ENCODE measurements at regions not wholly inside any gene's neighbourhood (a gene's known extent, or its start where the extent isn't known, plus 50 kb on each side); places are given as distances from the start of the nearest gene placed in this dataset.

DNA sequence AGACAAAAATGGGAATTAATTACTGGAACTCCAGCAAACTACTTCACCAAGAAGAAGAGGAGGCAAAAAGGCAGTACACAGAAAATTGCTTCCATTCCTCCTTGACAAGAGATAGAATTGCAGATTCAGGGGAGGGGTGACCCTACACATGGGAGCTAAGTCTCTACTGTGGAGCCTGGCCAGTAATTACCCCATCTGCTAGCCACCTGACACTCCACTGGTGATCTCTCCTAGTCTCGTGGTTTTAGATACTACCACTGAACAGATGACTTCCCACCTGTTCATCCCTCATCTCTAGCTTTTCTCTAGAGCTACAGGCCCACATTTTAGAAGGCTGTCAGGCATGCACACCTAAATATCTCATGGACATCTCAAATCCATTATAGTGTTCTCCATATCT lies 224.3 kb upstream of the NR2F2 start:
- DNase-seq = no peak

DNA sequence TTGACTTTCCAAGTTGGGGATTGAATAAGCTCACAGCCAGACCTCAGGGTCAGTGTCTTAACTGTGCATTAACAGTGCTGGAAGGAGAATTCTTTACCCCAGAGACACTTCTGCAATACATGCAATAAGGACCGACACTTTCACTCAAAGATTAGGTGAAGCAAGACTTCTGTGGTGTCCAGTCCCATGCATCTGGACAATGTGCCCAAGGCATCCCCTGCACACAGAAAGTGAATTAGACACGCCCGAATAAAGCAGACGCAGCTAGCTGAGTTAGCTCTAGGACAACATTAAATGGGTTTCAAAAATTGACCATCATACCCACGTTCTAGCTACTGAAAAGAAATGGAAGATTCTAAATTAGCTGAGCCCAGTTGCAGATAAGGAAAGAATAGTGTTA lies 223.9 kb upstream of the NR2F2 start:
- no peak for DNase-seq

DNA sequence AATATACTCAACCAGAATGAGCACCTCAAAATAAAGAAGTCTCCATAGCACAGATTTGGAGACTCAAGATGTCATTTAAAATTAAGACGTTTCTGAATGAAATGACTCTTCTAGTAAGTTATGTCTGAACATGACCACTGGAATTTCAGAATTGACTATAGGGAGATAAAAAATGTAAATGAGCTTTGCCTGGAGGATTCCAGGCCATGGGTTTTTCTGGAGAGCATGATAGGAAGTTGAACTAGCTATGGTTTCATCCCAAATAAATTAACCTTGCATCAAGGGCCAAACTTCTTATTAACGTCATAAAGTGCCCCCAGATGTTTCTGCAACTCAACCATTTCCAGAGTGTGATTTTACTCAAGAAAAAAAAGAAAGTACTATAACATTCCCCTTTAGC lies 222.6 kb upstream of the NR2F2 start:
- DNase-seq = no peak

DNA sequence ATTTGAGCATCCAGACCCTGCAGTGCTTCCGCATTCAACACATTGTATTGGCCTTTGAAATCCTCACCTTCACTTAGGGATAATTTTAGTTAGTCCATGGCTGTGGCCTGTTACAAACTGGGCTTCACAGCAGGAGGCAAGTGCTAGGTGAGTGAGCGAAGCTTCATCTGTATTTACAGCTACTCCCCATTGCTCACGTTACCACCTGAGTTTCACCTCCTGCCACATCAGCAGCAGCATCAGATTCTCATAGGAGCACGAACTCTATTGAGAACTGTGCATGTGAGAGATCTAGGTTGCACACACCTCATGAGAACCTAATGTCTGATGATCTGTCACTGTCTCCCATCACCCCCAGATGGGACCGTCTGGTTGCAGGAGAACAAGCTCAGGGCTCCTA lies 222.1 kb upstream of the NR2F2 start:
- no peak for DNase-seq

DNA sequence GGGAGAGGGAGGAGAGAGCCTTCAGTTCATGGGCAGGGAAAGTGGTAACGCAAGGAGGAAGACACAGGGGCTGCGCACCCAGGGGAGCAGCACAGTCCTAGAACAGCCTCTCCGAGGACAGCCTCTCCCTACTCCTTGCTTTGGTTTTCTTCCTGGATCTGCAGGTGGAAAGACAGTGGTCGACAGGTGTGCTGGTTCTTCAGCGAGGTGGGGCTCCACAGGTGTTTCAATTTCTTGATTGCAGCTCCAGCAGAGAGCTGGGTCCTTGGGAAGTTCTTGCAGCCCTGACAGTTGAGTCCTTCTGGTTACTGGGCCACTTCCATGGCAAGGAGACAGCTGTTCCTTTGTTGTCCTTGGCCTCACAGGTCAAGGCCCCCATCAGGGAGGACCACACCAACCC lies 220.7 kb upstream of the NR2F2 start:
- DNase-seq = no peak

DNA sequence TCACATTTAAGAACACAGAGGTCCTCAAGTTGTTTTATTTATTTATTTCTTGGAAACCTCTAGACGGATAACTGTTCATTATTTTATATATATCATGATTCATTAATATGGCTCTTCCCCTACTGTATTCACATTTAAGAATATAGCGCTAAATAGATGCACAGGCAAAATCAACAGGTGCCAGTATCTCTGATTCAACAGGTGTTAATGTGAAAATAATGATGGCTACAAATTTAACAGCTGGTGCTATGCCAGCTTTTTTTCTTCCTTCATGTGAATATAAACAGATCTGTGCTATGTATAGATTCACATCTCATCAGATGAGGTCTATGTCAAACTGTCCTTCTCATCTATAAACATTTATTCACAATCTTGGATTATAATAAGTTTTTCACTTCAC lies 218.5 kb upstream of the NR2F2 start:
- no peak for DNase-seq

DNA sequence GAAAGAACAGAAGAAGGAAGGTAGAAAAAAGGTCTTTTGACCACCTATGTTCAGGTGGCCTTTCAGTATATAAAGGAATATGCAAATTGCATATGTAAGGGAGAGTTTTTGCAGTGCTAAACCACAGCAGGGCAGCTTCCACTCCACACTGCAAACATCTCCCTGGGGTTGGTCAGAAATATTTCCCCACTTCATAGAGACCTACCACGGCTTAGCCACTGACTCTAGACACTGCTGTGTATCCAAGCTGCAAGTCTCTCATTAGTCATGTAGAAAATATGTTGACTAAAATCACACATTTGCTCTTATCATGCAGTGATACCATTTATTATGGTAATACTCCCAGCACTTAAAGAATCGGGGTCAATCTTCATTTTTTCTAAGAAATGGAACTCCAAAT lies 214.9 kb upstream of the NR2F2 start:
- DNase-seq = no peak

DNA sequence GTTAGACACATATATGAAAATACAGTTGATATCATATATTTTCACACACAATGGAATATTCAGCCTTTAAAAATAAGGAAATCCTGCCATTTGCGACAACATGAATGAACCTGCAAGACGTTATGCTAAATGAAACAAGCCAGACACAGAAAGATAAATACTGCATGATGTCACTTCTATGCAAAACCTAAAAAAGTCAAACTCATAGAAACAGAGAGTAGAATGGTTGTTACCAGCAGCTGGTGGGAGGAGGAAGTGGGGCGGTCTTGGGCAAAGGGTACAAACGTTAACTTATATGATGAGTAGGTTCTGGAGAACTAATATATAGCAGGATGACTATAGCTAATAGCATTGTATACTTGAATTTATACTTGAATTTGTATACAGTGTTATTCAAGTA lies 213.2 kb upstream of the NR2F2 start:
- no peak for DNase-seq

DNA sequence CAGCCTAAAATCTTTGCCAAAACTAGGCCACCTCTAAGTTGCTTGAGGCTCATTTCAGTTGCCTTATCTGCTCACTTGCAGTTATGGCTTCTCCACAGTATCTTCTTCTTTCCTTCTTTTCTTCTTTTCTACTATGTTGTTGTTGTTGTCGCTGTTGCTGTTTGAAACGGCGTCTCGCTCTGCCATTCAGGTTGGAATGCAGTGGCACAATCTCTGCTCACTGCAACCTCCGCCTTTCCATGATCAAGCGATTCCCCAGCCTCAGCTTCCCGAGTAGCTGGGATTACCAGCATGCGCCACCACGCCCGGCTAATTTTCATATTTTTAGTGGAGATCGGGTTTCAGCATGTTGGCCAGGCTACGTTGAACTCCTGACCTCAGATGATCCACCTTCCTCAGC lies 210.8 kb upstream of the NR2F2 start:
- no peak for DNase-seq

DNA sequence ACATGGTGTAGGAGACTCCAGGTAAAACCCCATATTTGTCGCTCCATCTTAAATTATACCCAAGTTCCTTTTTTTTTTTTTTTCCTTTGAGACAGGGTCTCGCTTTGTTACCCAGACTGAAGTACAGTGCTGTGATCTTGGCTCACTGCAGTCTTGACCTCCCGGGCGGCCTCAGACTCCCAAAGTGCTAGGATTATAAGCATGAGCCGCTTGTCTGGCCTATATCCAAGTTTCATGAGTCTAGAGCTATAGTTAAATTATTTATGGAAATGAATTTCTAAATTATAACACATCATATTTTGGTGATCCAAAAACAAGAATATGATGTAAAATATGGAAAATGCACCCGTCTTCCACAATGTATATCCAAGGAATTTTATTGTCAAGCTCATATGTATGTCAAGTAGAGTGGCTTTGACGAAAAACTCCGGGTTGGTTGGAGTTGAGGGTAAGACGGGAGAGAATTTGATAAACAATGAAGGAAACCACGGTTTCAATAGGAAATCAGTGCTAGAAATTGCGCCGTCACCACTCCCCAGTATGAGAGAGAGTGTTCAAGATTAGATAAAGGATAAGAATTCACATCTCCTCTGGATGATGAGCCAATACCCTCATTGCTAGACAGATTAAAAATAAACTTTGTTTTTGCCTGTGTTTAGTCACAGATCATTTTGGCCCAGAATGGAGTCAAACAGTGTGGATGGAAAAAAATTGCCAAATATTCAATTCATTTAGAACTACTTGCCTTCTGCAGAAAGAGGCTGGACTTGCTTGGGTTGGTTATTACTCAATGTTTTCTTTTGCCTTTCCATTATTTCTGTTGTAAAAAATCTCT lies 209.2 kb upstream of the NR2F2 start:
- DNase-seq = no peak

DNA sequence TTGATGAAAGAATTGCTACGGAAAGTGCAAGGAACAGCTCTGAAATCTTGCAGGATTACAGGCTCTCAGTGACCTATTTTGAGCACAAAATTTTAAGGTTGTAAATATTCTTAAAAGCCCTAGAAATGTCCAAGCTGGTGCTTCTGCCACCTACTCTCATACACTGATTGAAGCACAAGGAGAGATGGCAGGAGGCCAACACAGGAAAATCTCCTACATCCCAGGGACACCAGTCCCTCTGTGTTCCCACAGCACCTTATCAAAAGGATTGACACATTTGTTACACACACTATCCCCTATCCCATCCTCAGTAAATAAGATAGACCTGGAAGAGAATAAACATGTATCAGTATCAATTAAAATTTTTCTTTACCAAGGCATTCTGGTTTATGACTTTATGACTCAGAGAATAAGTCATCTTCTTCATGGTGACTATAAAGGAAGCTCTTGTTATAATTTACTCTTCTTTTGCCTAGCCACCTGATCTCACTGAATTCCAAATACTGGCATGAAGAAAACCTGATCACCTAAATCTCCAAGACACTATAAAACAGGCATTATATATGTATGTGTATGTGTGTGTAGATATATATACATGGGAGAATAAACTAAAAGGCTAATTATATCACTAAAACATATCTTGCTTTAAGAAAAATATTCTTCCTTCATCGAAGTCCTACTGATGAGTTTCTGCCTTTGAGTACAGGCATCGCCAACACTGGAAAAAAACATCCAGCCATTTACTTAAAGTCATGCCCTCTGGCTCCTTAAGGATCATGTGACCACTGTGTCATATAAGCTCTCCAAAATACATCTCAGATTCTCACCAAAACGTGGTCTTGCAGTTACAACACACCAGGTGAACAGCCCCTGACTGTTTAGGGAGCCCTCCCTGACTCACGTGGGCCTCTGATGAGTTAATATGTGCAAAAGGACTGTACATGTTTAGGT lies 208.1 kb upstream of the NR2F2 start:
- no peak for DNase-seq

DNA sequence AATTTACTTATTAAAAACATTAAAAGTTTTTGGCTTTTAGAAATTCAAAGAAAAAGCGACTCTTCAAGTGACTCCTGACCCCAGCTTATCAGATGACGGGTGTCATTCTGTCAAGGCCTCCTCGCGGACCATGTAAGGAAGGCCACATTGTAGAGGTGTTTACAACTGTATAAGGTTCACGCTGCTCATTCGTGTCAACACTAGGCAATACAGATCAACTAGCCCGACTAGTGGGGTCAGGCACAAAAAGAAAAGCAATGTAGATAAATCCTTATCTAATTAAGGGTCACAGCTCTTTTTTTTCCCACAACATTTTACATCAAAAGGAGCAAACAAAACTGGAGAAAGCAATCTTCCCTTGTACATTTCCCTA lies 207.5 kb upstream of the NR2F2 start:
- DNase-seq = no peak

DNA sequence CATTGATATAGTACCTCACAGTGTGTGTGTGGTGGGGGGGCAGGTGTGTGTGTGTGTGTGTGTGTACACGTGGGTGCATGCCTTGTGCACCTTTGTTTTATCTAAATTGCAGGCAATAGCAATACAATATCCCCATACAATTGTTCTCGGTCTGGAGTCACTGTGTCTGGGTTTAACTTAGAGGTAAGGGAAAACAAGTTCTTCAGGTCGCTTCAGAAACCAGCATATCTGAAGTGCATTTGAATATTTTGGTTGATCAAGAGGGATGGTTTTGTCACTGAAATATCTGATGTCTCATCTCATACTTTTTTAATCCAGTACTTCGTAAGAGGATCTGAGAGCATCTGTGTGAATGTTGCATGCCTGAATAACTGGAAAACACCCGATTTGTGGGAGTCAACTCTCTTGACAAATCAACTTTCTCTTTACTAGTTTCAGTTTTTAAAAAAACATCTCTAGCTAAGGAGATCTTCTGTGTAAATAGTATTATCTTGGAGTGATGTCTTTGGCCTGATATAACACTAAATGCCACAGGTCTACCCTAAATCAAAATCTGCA lies 206.8 kb upstream of the NR2F2 start:
- no peak for DNase-seq

DNA sequence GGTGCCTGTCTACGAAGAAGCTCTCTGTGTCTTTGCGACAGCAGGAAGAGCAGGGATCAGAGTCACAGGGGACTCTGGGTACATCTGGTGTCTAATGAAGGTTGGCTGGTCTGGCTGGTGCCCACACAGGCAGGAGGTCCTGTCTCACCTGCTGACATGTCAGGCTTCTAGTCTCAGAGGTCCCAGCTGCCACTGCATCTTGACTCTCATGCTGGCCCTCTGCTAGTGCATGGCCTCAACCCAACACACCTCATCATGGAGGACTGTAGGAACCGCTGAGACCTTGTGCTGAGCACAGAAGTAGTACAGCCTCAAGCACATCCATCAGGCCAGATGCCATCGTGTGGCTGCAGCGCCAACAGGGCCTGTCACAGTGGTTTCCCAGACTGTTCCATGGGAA lies 206.1 kb upstream of the NR2F2 start:
- DNase-seq = no peak

DNA sequence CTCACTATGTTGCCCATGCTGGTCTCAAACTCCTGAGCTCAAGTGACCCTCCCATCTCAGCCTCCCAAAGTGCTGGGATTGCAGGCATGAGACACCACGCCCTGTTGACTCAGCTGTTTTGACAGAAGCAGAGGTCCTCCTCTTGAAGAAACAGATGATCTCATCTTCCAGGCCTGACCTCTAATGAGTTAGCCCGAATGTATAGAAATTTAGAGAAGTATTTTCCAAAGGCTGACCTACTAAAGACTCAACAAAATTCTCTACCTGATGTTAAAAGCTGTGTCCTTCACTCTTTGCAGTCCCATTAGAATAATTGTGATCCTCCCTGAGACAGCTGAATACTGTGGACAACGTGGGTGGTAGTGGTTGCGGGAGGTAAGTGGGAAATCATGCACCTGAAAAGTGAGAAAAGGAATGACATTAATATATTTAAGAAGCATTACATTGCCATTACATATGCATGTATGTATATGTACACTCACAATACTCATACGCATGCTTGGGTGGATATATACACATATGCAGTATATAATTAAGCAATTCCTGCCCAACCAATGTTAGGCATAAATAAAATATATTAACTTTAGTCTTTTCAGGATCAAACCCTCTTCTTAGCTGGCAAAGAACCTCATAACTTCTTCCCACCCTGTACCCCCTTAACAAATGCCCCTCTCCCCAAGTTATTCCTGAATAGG lies 204.6 kb upstream of the NR2F2 start:
- no peak for DNase-seq

DNA sequence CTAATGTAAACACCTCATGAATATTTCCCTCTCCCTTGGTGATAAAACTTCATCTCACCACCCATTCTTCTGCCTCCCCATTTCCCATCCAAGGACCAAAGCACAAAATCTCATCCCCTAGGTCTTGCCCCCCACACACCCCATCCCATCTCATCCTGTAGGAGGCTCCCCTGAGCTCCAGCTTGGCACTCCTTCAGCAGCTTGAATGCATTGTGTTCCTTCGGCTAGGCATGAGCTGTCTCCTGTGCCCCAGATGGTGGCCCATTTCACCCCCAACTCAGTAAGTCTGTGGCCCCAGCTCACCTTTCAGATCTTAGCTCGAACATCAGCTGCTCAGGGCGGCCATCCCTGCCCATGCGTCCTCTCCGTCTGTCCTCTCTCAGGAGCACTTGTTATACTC lies 203.6 kb upstream of the NR2F2 start:
- DNase-seq = no peak

DNA sequence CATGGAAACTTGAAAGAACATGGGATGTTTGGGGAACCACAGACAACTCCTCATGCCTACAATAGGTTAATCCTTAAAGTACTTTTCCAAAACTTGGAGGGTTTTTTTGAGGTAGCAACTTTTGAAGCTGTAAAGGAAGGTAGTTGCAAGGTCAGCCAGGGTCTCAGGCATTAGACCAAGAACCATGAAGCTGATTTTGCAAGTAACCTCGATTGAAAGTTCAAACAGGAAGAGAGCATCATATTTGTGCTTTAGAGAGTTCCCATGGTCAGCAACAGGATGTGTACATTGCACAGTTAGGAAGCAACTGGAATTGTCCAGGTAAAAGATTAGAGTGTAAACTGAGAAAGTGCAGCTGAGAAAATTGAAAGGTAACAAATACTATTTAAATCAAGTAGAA lies 199.8 kb upstream of the NR2F2 start:
- DNase-seq = no peak

DNA sequence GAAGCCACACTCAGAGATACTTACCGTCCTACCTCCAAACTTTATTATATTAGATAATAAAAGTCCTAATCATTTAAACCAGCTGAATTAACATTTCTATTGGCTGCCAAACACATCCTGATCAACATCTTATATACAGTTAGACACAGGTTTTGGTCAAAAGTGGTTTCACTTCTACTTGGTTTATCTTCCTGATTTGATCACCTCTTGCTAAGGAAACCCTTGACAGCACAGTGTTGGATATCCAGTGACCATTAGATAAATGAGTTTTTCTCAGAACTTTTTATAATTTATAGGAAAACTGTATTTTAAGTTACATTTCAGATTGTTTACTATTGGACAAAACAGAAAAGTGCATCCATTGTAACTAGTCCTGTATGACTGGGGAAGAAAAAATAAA lies 198.4 kb upstream of the NR2F2 start:
- no peak for DNase-seq

DNA sequence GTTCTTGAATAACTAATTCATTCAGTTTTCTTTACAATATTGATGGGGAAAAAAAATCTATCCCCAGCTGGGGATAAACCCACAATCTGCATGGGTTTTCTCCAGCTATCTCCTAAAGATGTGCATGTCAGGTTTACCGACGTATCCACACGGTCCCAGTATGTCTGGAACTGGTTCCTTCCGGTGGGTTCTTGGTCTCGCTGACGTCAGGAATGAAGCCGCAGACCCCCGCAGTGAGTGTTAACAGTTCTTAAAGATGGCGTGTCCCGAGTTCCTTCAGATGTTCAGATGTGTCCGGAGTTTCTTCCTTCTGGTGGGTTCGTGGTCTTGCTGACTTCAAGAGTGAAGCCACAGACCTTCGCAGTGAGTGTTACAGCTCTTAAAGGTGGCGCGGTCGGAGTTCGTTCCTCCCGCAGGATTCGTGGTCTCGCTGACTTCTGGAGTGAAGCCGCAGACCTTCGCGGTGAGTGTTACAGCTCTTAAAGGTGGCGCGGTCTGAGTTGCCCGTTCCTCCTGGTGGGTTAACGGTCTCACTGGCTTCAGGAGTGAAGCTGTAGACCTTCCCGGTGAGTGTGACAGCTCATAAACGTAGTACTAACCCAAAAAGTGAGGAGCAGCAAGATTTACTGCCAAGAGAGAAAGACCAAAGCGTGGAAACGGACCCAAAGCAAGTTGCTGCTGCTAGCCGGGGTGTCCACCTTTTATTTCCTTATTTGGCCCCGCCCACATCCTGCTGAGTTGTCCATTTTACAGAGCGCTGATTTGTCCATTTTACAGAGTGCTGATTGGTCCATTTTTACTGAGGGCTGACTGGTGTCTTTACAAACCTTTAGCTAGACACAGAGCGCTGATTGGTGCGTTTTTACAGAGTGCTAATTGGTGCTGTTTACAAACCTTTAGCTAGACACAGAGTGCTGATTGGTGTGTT lies 195.1 kb upstream of the NR2F2 start:
- DNase-seq = no peak

DNA sequence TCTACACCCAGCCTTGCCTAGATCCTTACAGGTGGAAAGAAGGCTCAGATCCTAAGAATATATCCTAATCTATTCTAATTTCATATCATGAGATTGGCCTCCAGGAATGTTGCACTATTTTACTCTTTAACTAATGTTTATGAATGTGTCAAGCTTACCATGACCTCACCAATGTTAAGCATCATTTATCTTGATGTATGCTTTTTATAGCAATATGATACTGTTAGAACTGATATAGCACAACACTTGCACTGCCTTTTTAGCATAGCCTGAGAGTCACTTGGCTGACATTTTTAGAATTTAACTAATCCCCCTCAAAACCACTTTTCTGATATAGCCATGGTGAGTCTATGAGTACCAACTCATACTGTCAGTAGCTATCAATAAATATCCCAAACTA lies 191.5 kb upstream of the NR2F2 start:
- no peak for DNase-seq

DNA sequence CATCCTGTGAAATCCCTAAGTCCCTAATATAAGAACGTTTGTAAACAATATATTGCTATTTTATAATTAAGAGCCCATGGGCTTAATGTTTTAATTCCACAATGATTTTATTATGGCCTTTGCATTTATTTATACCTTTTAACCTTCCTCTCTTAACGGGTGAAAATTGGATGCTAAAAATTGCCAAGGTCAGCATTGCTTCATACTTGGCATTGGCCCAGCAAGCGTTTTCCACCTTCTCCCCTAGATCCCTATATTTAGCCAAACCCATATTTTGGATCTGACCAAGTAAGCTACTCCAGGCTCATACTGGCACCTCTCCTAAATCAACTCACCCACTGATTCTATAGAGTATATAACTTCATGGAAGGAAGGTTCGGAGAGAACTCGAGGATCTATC lies 188.0 kb upstream of the NR2F2 start:
- DNase-seq = no peak

DNA sequence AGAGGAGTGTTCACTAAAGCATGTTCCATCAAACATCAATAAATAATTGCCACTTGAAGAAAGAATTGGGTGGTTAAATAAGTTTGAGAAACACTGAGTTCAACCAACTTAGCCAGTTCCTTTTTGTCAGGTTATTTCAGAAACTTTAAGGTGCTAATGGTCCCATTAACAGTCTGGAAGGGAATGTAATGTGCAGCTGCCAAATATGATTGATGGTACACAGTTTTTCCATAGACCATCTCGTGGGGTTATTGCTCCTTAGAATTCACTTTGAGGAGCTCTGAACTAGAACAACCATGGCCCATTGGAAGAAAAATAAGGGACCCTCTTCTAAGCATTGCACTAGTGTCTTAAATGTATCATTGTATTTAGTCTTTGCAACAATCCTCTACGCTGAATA lies 185.8 kb upstream of the NR2F2 start:
- DNase-seq = no peak

All from NCI-H2081 treated with DMSO at 0.1 percent for 48 hours (cell line).